Suprapubic skin (tissue), 4 donors: ENCODE measurements at regions not wholly inside any gene's neighbourhood (a gene's known extent, or its start where the extent isn't known, plus 50 kb on each side); places are given as distances from the start of the nearest gene placed in this dataset.

Experiments
- DNase-seq, 2 donors: peaks; one replicate each; pipeline ENCODE4 v3.0.0-alpha.2; 2019; ENCODE audit warnings: low spot score in 2 of 2
- H3K27ac ChIP-seq: fragments of 200-600 bp; sonication (generic); one replicate; pipeline ENCODE4 v1.5.1; 2019
- H3K27me3 ChIP-seq: fragments of 200-600 bp; sonication (generic); one replicate; pipeline ENCODE4 v1.5.1; 2019
- H3K36me3 ChIP-seq: fragments of 200-600 bp; sonication (generic); one replicate; pipeline ENCODE4 v1.5.1; 2019
- H3K4me1 ChIP-seq: fragments of 200-600 bp; sonication (generic); one replicate; pipeline ENCODE4 v1.5.1; 2019
- H3K4me3 ChIP-seq: fragments of 200-600 bp; sonication (generic); one replicate; pipeline ENCODE4 v1.5.1; 2019; ENCODE audit warnings: mild to moderate bottlenecking
- H3K9me3 ChIP-seq: fragments of 200-600 bp; sonication (generic); one replicate; pipeline ENCODE4 v1.5.1; 2019
- EP300 ChIP-seq: sonication (generic); formaldehyde crosslinking; IDR thresholded peaks from one replicate; pipeline ENCODE4 v1.6.1; 2017; ENCODE audit warnings: antibody characterized with exemption
- POLR2A ChIP-seq, 2 donors: fragments of 450-650 bp; IDR thresholded peaks; one replicate each; pipeline ENCODE4 v1.6.1; 2017; ENCODE audit warnings: antibody characterized with exemption in 2 of 2, mild to moderate bottlenecking in 2 of 2, moderate library complexity in 2 of 2
- POLR2AphosphoS5 ChIP-seq, 3 donors: sonication (generic); formaldehyde crosslinking; IDR thresholded peaks; one replicate each; pipeline ENCODE4 v1.6.1; 2017; ENCODE audit warnings: antibody characterized with exemption in 3 of 3
- WGBS: methylation state at CpG from one replicate; pipeline ENCODE4 v1.1.5; 2018; 5-methylcytosine and 5-hydroxymethylcytosine counted together
- TF ChIP-seq, protein P1 (sequence below), 2 donors: fragments of 200-600 bp in 1 of 2; fragments of 450-650 bp in 1 of 2; sonication (generic) in 1 of 2; IDR thresholded peaks; one replicate each; pipeline ENCODE4 v1.5.1; 2016 to 2019; ENCODE audit warnings: antibody characterized with exemption in 2 of 2, mild to moderate bottlenecking in 1 of 2, moderate library complexity in 1 of 2

- no peaks in the 10 kb centered on the region for H3K9me3 ChIP-seq
- DNase-seq = no peak
- H3K4me1 ChIP-seq = peaks cover 9% of the 10 kb centered on the region
- no peaks in the 10 kb centered on the region for H3K36me3 ChIP-seq
- 73% methylated on average over 4 of the region's 4 CpGs for WGBS
- no peaks in the 10 kb centered on the region for H3K27me3 ChIP-seq
- H3K27ac ChIP-seq = no peak overlapping the region
- TF ChIP-seq POLR2AphosphoS5 (IDR thresholded peaks at IDR 0.05) (no peak), EP300 (no peak), POLR2A (IDR thresholded peaks at IDR 0.05) (no peak)
- TF ChIP-seq, protein P1, sequence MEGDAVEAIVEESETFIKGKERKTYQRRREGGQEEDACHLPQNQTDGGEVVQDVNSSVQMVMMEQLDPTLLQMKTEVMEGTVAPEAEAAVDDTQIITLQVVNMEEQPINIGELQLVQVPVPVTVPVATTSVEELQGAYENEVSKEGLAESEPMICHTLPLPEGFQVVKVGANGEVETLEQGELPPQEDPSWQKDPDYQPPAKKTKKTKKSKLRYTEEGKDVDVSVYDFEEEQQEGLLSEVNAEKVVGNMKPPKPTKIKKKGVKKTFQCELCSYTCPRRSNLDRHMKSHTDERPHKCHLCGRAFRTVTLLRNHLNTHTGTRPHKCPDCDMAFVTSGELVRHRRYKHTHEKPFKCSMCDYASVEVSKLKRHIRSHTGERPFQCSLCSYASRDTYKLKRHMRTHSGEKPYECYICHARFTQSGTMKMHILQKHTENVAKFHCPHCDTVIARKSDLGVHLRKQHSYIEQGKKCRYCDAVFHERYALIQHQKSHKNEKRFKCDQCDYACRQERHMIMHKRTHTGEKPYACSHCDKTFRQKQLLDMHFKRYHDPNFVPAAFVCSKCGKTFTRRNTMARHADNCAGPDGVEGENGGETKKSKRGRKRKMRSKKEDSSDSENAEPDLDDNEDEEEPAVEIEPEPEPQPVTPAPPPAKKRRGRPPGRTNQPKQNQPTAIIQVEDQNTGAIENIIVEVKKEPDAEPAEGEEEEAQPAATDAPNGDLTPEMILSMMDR (IDR thresholded peaks at IDR 0.05) = no peak
- no peak overlapping the region for H3K4me3 ChIP-seq
Observed at GRCh38 chr1:68332041-68332440, 99.7 kb upstream of the WLS start.

DNA sequence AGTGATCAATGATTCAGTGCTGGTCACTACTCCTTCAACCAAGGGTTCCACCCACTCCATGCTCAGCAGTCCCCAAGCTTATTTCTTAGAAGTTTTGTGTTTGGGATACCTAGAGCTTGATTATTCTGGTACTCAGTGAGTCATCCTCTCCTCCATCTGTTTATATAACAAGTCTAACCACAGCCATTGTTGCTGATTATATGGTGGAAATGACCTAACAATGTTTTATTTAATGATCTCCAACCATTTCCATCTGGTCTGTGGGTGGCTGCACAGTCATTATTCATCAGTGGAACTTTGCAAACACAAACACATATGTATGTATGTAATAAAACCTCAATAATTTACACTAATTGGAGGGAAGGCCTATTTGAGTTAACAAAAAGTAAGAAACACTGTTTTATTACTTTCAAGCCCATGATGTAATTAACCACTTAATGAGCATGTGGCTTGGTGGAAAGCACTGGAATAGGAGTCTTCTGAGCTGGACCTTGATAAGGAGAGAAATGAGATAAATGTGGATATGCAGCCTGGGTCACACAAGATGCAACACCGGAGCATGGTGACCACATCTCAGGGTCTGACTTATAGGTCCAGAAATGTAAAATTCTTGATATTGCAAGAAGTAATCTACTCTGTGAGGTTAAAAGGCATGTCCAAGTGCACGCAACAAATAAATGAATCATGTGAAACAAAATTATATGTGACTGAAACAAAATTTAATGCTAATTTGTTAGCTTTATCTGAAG lies 99.0 kb upstream of the WLS start:
- 86% methylated on average over 2 of the region's 2 CpGs for WGBS
- Histone ChIP-seq H3K9me3 (no peaks in the 10 kb centered on the region), H3K4me3 (no peak overlapping the region), H3K27ac (no peak overlapping the region), H3K36me3 (no peaks in the 10 kb centered on the region), H3K4me1 (peaks cover 9% of the 10 kb centered on the region), H3K27me3 (no peaks in the 10 kb centered on the region)
- TF ChIP-seq POLR2A (IDR thresholded peaks at IDR 0.05) (no peak), POLR2AphosphoS5 (IDR thresholded peaks at IDR 0.05) (no peak), EP300 (no peak)
- TF ChIP-seq, protein P1 (IDR thresholded peaks at IDR 0.05) = no peak
- no peak for DNase-seq

DNA sequence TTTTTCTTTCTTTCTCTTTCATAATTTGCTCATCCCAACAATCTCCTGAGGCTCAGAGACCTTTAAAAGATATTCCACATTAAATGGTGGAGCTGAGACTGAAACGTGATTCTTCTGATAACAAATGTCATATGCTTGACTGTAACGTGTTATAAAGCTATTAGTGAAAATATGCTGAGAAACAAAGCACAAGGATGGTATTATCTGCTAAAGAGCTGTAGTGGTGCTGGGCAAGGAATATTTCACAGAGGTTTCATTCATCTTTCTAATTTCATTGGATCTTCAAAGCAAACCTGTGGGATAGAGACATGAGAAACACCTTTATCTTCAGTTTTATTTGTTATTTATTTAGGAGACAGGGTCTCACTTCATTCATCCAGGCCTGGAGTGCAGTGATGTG lies 98.1 kb upstream of the WLS start:
- DNase-seq = no peak
- H3K27ac ChIP-seq = no peak overlapping the region
- 45% methylated on average over 2 of the region's 2 CpGs for WGBS
- H3K27me3 ChIP-seq = no peaks in the 10 kb centered on the region
- TF ChIP-seq POLR2A (IDR thresholded peaks at IDR 0.05) (no peak), EP300 (no peak), POLR2AphosphoS5 (IDR thresholded peaks at IDR 0.05) (no peak)
- TF ChIP-seq, protein P1 (IDR thresholded peaks at IDR 0.05) = no peak
- no peak overlapping the region for H3K4me3 ChIP-seq
- H3K36me3 ChIP-seq = no peaks in the 10 kb centered on the region
- no peaks in the 10 kb centered on the region for H3K9me3 ChIP-seq
- H3K4me1 ChIP-seq = peaks cover 9% of the 10 kb centered on the region

GRCh38 chr1:68329096-68329835 lies 96.9 kb upstream of the WLS start:
- no peak for TF ChIP-seq EP300
- DNase-seq = no peak
- whole genome bisulfite sequencing = 50% methylated on average over 1 of the region's 1 CpG
- Histone ChIP-seq H3K4me1 (peaks cover 9% of the 10 kb centered on the region), H3K27me3 (no peaks in the 10 kb centered on the region), H3K36me3 (no peaks in the 10 kb centered on the region), H3K4me3 (no peak overlapping the region), H3K27ac (no peak overlapping the region), H3K9me3 (no peaks in the 10 kb centered on the region)

DNA sequence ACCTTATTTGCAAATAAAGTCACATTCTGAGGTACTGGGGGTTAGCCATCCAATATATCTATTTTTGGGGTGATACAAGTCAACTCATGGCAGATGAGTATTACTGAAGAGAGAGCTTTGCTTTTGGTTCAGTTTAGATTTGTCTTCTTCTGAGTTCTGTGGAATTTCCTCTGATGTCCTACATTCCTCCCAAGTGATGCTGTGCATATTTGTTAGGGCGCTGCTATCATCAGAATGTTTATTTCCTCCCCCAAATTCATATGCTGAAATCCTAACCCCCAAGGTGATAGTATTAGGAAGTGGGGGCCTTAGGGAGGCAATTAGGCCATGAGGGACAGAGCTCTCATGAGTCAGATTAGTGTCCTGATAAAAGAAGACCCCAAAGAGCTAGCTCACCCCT lies 96.2 kb upstream of the WLS start:
- H3K4me3 ChIP-seq = no peak overlapping the region
- H3K4me1 ChIP-seq = peaks cover 9% of the 10 kb centered on the region
- H3K27ac ChIP-seq = no peak overlapping the region
- DNase-seq = no peak
- no peaks in the 10 kb centered on the region for H3K36me3 ChIP-seq
- TF ChIP-seq EP300 (no peak), POLR2A (IDR thresholded peaks at IDR 0.05) (no peak)
- WGBS = 100% methylated on average over 1 of the region's 1 CpG
- no peaks in the 10 kb centered on the region for H3K27me3 ChIP-seq
- no peaks in the 10 kb centered on the region for H3K9me3 ChIP-seq

DNA sequence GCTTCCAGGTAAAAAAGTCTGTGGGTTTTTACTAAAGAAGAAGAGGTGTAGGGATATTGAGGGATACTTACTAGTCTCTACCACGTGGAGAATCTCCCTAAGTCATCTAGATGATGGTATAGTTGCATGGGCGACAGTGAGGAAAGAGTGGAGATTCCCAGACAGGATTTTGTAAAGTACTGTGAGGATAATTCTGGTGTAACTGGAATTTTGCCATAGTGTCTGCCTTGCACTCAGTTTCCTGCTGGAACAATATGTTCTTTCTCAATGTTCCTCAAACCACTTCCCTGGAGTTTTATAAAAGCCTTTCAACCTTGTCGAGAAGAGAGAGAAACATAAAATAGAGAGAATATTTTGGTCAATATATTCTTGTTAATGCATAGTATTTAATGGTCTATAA lies 95.1 kb upstream of the WLS start:
- Histone ChIP-seq H3K4me1 (peaks cover 9% of the 10 kb centered on the region), H3K27me3 (no peaks in the 10 kb centered on the region), H3K36me3 (no peaks in the 10 kb centered on the region), H3K9me3 (no peaks in the 10 kb centered on the region), H3K27ac (no peak overlapping the region), H3K4me3 (no peak overlapping the region)
- WGBS = 52% methylated on average over 3 of the region's 3 CpGs
- TF ChIP-seq, protein P1 (IDR thresholded peaks at IDR 0.05) = no peak
- peak in 1 of 3 donors; percentile 23 for TF ChIP-seq POLR2AphosphoS5 (IDR thresholded peaks at IDR 0.05)
- DNase-seq = no peak
